A673 (cell line): ENCODE measurements at regions not wholly inside any gene's neighbourhood (a gene's known extent, or its start where the extent isn't known, plus 50 kb on each side); places are given as distances from the start of the nearest gene placed in this dataset.

Experiments used
- BruUV-seq: library from RNA; stranded (reverse); fragments of 400-500 nt; replicated peaks from 2 replicates; lab custom pipeline; 2021; lab: Mats Ljungman, UMichigan
- CTCF ChIA-PET: fragments of 300-600 bp; sonication (Branson Sonifier 250); formaldehyde crosslinking; loops from one replicate; lab custom pipeline; 2022; ENCODE audit warnings: antibody characterized with exemption; lab: Charles Lee
- POLR2A ChIA-PET: fragments of 300-600 bp; sonication (Branson Sonifier 250); formaldehyde crosslinking; loops from one replicate; lab custom pipeline; 2022; ENCODE audit warnings: antibody characterized with exemption; ENCODE audit not compliant: low non-redundant PET; lab: Charles Lee
- DNase-seq: peaks from one replicate; pipeline ENCODE4 v3.0.0-alpha.2; 2015; ENCODE audit warnings: low spot score
- H3K27ac ChIP-seq: fragments of 200-600 bp; sonication (generic); 2 replicates; pipeline ENCODE4 v1.5.1; 2016; ENCODE audit warnings: mixed run types, low read depth, mild to moderate bottlenecking, mixed read lengths, antibody characterized with exemption, low read length; ENCODE audit not compliant: poor library complexity, severe bottlenecking
- H3K27me3 ChIP-seq: fragments of 200-600 bp; sonication (generic); replicated peaks from 2 replicates; pipeline ENCODE4 v1.6.1; 2017; ENCODE audit warnings: mixed run types, low read depth, mild to moderate bottlenecking, mixed read lengths, antibody characterized with exemption, low read length; ENCODE audit not compliant: insufficient read depth, poor library complexity
- H3K36me3 ChIP-seq: fragments of 200-600 bp; sonication (generic); 2 replicates; pipeline ENCODE4 v1.6.1; 2016; ENCODE audit warnings: mixed run types, mild to moderate bottlenecking, mixed read lengths, antibody characterized with exemption, low read length; ENCODE audit not compliant: insufficient read depth, poor library complexity, severe bottlenecking
- H3K4me1 ChIP-seq: fragments of 200-600 bp; sonication (generic); 2 replicates; pipeline ENCODE4 v1.6.1; 2017; ENCODE audit warnings: mixed run types, mild to moderate bottlenecking, mixed read lengths, antibody characterized with exemption, low read length; ENCODE audit not compliant: insufficient read depth, poor library complexity, severe bottlenecking
- H3K4me3 ChIP-seq: fragments of 200-600 bp; sonication (generic); 2 replicates; pipeline ENCODE4 v1.5.1; 2016; ENCODE audit warnings: low read depth, mixed run types, mild to moderate bottlenecking, mixed read lengths, low read length; ENCODE audit not compliant: poor library complexity, severe bottlenecking
- H3K9me3 ChIP-seq: fragments of 200-600 bp; sonication (generic); 2 replicates; pipeline ENCODE4 v1.6.1; 2016; ENCODE audit warnings: mixed run types, low read depth, mild to moderate bottlenecking, mixed read lengths, antibody characterized with exemption, low read length; ENCODE audit not compliant: poor library complexity, severe bottlenecking
- CTCF ChIP-seq: fragments of 300-800, 200-600 bp; sonication (generic); conservative IDR thresholded peaks from 2 replicates; pipeline ENCODE4 v1.5.1; 2017; ENCODE audit warnings: low read depth, mild to moderate bottlenecking, antibody characterized with exemption, low read length, moderate library complexity, mixed read lengths
- EZH2 ChIP-seq: fragments of 200-600 bp; sonication (generic); IDR thresholded peaks from 2 replicates; pipeline ENCODE4 v1.6.1; 2017; ENCODE audit warnings: borderline replicate concordance, low read depth, mild to moderate bottlenecking, mixed read lengths, antibody characterized with exemption, low read length; ENCODE audit not compliant: poor library complexity, severe bottlenecking
- intact Hi-C: fragments of 100-400 bp; cut with micrococcal nuclease; formaldehyde crosslinking; loops from one replicate; pipeline ENCODE4 v1.10.0; 2022; ENCODE audit not compliant: unreplicated experiment

GRCh38 chr21:15494481-15494880, 235.3 kb upstream of the USP25 start:
- CTCF ChIA-PET = no interaction called here
- no TSS peak for BruUV-seq
- no peaks in the 10 kb centered on the region for H3K4me1 ChIP-seq
- no peaks in the 10 kb centered on the region for H3K9me3 ChIP-seq
- intact Hi-C loops = no loop called here
- no peak overlapping the region for H3K27ac ChIP-seq
- H3K27me3 ChIP-seq = no peaks in the 10 kb centered on the region
- TF ChIP-seq CTCF = no peak
- TF ChIP-seq EZH2 = no peak
- DNase-seq = no peak
- POLR2A ChIA-PET = no interaction called here
- no peak overlapping the region for H3K4me3 ChIP-seq
- H3K36me3 ChIP-seq = no peaks in the 10 kb centered on the region

DNA sequence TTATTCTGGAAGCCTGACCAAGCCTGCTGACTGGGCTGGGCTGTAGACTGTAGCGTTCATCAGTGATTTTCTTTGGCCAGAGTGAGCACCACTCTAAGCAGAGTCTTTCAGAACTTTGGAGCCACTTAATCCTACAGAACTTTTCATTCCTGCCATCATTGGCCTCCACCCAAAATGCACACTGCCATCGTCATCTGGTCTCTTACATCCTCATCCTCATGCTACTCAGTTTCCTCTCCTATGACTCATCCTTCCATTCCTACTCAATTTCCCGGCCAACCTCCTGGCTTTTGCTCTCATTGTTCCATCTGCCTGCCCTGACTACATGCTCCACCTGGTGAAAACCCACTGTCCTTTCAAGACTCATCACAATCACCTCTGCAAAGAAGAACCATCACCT, 233.8 kb upstream of the USP25 start:
- no peak for DNase-seq
- Histone ChIP-seq H3K36me3 (no peaks in the 10 kb centered on the region), H3K9me3 (no peaks in the 10 kb centered on the region), H3K4me3 (no peak overlapping the region), H3K27me3 (no peaks in the 10 kb centered on the region), H3K27ac (no peak overlapping the region), H3K4me1 (no peaks in the 10 kb centered on the region)
- ChIA-PET CTCF (interaction anchor here (0.7 kb wide), 1 partner anchor 77 kb away, joined by 6 read pairs; no protein-coding TSS in a partner anchor), POLR2A (interaction anchor here (0.5 kb wide), 1 partner anchor 835 kb away, joined by 4 read pairs; no protein-coding TSS in a partner anchor)
- no TSS peak for BruUV-seq
- TF ChIP-seq EZH2 (no peak), CTCF (no peak)
- intact Hi-C loops = no loop called here

GRCh38 chr21:15496911-15497310, 232.9 kb upstream of the USP25 start:
- H3K4me1 ChIP-seq = no peaks in the 10 kb centered on the region
- intact Hi-C loops = no loop called here
- no peak for TF ChIP-seq CTCF
- TF ChIP-seq EZH2 = no peak
- H3K4me3 ChIP-seq = no peak overlapping the region
- CTCF ChIA-PET = no interaction called here
- POLR2A ChIA-PET = no interaction called here
- H3K27me3 ChIP-seq = no peaks in the 10 kb centered on the region
- H3K27ac ChIP-seq = no peak overlapping the region
- H3K36me3 ChIP-seq = no peaks in the 10 kb centered on the region
- H3K9me3 ChIP-seq = no peaks in the 10 kb centered on the region
- BruUV-seq = no TSS peak
- DNase-seq = no peak
